ENCODE measurements at regions not wholly inside any gene's neighbourhood (a gene's known extent, or its start where the extent isn't known, plus 50 kb on each side); places are given as distances from the start of the nearest gene placed in this dataset.

GRCh38 chr4:180870623-180871022 lies 1372.6 kb upstream of the TENM3 start:
- TF ChIP-seq CTCF (IDR thresholded peaks at IDR 0.05; ENCODE audit: borderline replicate concordance, extremely low read depth, low read length, poor library complexity, severe bottlenecking) (no peak), EZH2 (IDR thresholded peaks at IDR 0.05; ENCODE audit: borderline replicate concordance, low read depth, low read length, severe bottlenecking) (no peak)
